ENCODE measurements at regions not wholly inside any gene's neighbourhood (a gene's known extent, or its start where the extent isn't known, plus 50 kb on each side); places are given as distances from the start of the nearest gene placed in this dataset.

DNA sequence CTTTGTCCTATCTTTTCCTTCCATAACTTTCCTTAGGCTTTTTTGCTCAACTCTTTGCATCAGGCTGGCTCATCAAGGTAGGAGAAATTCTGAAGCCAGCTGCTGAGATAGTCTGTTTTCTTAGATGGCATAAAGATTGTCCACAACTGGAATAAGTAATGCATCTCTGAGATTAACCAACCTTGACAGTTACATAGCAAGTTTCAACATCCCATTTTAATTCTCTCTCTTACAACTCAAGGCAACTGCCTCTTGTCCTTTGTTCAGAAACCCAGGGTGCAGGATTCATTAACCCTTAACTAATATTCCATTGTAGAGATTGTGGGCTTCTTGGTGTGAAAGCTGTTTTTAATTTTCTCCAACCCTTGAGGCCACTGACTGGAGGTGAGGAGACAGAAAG lies 239.2 kb downstream of the LACC1 start:
- H3K9me3 ChIP-seq = no peaks in the 10 kb centered on the region
- H3K36me3 ChIP-seq = no peaks in the 10 kb centered on the region
- H3K4me3 ChIP-seq = no peak overlapping the region
- H3K4me1 ChIP-seq = peaks cover 16% of the 10 kb centered on the region
- intact Hi-C loops (cut with DNase I) = no loop called here
- TF ChIP-seq CTCF (IDR thresholded peaks at IDR 0.05) = no peak
- ATAC-seq = no peak
- no peak overlapping the region for H3K27ac ChIP-seq
- no peaks in the 10 kb centered on the region for H3K27me3 ChIP-seq
- no peak for DNase-seq

DNA sequence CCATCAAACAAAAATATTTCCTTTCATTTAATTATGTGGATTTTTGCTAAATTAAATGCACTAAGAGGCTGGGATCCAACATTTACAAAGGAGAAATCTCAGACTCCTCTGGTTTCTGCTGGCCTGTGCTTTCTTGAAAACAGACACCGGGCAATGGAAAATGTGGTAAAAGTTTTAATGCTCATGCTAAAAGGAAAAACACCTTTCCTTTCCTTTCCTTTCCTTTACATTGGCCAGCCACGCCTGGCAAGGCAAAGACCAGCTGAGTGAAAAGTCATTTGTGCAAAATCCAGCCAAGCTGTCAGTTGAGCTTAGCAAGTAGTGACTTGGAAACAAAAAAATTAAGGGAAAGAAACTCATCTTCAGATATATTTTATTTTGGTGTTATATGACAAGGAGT lies 240.3 kb downstream of the LACC1 start:
- H3K27ac ChIP-seq = no peak overlapping the region
- H3K27me3 ChIP-seq = no peaks in the 10 kb centered on the region
- H3K4me1 ChIP-seq = peaks cover 16% of the 10 kb centered on the region
- ATAC-seq (no peak), DNase-seq (no peak)
- TF ChIP-seq CTCF (IDR thresholded peaks at IDR 0.05) = no peak
- intact Hi-C loops (cut with DNase I) = no loop called here
- H3K4me3 ChIP-seq = no peak overlapping the region
- H3K36me3 ChIP-seq = no peaks in the 10 kb centered on the region
- H3K9me3 ChIP-seq = no peaks in the 10 kb centered on the region

GRCh38 chr13:44120849-44121755 lies 241.4 kb downstream of the LACC1 start:
- Histone ChIP-seq H3K9me3 (no peaks in the 10 kb centered on the region), H3K27me3 (no peaks in the 10 kb centered on the region), H3K36me3 (no peaks in the 10 kb centered on the region), H3K27ac (no peak overlapping the region), H3K4me1 (peaks cover 16% of the 10 kb centered on the region), H3K4me3 (no peak overlapping the region)
- no peak for ATAC-seq
- no peak for DNase-seq
- intact Hi-C loops (cut with DNase I) = no loop called here
- TF ChIP-seq CTCF (IDR thresholded peaks at IDR 0.05) = no peak

DNA sequence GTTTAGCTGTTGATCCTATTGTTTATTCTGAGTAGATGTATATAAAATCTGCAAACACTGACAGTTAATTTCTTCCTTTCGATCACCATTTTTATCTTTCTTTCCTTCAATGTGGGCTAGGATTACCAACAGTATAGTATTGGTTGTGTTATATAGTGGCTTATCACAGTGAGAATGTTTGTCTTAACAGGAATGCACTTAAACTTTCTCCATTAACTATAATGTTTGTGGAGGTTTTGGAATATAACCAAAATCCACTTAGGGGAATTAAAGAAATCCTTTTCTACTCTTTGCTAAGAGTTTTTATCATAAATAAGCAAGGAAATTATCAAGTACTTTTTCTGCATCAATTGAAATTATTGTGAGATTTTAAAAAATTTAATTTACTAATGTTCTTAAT lies 244.6 kb downstream of the LACC1 start:
- Histone ChIP-seq H3K4me3 (no peak overlapping the region), H3K4me1 (no peaks in the 10 kb centered on the region), H3K27me3 (no peaks in the 10 kb centered on the region), H3K27ac (no peak overlapping the region), H3K36me3 (no peaks in the 10 kb centered on the region), H3K9me3 (no peaks in the 10 kb centered on the region)
- intact Hi-C loops (cut with DNase I) = no loop called here
- ATAC-seq = no peak
- TF ChIP-seq CTCF (IDR thresholded peaks at IDR 0.05) = no peak
- no peak for DNase-seq

- Histone ChIP-seq H3K4me3 (no peak overlapping the region), H3K27me3 (no peaks in the 10 kb centered on the region), H3K9me3 (no peaks in the 10 kb centered on the region), H3K4me1 (no peaks in the 10 kb centered on the region), H3K27ac (no peak overlapping the region), H3K36me3 (no peaks in the 10 kb centered on the region)
- no peak for TF ChIP-seq CTCF (IDR thresholded peaks at IDR 0.05)
- ATAC-seq (no peak), DNase-seq (no peak)
- intact Hi-C loops (cut with DNase I) = no loop called here
These were observed 246.3 kb downstream of the LACC1 start for GRCh38 chr13:44125943-44126469.

Data from upper lobe of right lung (tissue), 1 donor.